AG04449 (cell line): ENCODE measurements at regions not wholly inside any gene's neighbourhood (a gene's known extent, or its start where the extent isn't known, plus 50 kb on each side); places are given as distances from the start of the nearest gene placed in this dataset.

Source experiments
- CTCF ChIA-PET: fragments of 350-600 bp; formaldehyde crosslinking; extraction: SDS; loops from one replicate; lab custom pipeline; 2021; ENCODE audit warnings: antibody characterized with exemption; lab: Yijun Ruan, JAX
- POLR2A ChIA-PET: fragments of 400-600, 350-600 bp; formaldehyde crosslinking; extraction: SDS; loops from one replicate; lab custom pipeline; 2020; ENCODE audit warnings: antibody characterized with exemption, inconsistent platforms; lab: Yijun Ruan, JAX
- DNase-seq: peaks from one replicate; pipeline ENCODE4 v3.0.0-alpha.2; 2010; ENCODE audit warnings: low read depth, low spot score
- H3K4me3 ChIP-seq: 2 replicates; pipeline ENCODE4 v1.5.1; 2011; ENCODE audit warnings: low read depth, mild to moderate bottlenecking, control low read depth, low read length
- TF ChIP-seq, protein P1 (sequence below): IDR thresholded peaks from one replicate; pipeline ENCODE4 v1.5.1; 2011; ENCODE audit warnings: mild to moderate bottlenecking, moderate library complexity, low read length, control low read depth, inconsistent platforms; ENCODE audit not compliant: insufficient read depth; ENCODE audit errors: missing control alignments

DNA sequence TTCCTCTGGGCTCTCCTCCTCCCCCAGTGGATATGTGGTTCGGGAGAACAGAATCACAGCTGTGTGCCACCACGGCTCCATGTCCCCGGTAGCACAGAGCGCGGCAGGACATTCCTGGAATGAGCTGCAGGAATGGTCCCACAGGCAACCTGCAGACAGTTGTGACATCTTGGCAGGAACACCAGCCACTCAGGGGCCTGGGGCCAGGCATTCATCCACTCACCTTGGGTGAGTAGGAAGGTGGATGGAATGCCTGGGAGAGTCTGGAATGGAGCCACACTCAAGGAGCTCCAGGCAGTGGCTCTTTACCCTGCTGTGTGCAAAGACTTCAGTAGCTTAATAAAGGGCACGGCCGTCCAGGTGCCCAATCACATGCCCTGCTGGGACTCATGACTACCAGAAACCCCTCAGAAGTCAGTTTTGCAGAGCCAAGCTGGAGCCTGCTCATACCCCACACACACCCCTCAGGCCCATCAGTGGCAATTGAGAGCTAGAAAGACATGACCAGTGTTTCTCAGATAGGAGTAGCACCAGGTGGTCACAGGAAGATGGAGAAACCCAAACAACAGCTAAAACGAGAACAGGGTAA, 117.3 kb upstream of the PRR20G start:
- H3K4me3 ChIP-seq = no peak overlapping the region
- no peak for DNase-seq
- POLR2A ChIA-PET = no interaction called here
- CTCF ChIA-PET = no interaction called here
- TF ChIP-seq, protein P1, sequence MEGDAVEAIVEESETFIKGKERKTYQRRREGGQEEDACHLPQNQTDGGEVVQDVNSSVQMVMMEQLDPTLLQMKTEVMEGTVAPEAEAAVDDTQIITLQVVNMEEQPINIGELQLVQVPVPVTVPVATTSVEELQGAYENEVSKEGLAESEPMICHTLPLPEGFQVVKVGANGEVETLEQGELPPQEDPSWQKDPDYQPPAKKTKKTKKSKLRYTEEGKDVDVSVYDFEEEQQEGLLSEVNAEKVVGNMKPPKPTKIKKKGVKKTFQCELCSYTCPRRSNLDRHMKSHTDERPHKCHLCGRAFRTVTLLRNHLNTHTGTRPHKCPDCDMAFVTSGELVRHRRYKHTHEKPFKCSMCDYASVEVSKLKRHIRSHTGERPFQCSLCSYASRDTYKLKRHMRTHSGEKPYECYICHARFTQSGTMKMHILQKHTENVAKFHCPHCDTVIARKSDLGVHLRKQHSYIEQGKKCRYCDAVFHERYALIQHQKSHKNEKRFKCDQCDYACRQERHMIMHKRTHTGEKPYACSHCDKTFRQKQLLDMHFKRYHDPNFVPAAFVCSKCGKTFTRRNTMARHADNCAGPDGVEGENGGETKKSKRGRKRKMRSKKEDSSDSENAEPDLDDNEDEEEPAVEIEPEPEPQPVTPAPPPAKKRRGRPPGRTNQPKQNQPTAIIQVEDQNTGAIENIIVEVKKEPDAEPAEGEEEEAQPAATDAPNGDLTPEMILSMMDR = no peak

DNA sequence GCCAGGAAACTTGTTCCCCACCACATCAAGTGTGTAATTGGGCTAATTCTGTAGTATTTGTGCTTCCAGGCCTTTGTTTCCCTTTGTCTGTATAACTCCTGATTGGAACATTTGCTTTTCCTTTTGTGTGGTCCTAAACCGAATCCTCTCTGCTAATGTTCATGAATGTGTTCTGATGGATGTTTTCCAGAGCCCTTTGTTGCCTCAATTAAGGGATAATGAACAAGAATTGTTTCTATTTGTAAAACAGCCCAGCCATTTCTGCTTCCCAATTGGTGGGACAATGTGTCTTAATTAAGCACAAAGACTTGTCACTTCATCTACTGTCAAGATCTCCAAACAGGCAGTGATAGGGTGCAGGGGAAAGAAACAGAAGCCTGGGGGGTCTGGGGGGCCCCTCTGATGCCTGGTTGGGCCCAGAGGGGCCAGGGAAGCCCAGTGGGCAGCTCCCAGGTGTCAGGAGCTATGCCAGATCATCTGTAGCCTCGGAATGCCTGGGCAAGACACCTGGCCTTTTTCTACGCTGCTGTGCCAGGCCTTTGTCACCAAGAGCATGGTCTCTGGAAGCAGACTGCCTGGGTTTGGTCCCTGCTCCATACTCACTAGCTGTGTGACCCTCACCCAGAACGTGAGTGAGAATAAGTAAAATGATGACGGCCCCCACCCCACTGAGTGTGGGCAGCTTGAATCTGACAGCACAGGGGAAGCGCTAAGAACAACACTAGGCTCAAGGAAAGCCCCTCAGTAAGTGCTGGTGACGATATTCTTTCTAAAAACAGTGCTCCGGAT, 116.6 kb upstream of the PRR20G start:
- H3K4me3 ChIP-seq = no peak overlapping the region
- DNase-seq = no peak
- CTCF ChIA-PET = no interaction called here
- POLR2A ChIA-PET = no interaction called here
- TF ChIP-seq, protein P1 = no peak

DNA sequence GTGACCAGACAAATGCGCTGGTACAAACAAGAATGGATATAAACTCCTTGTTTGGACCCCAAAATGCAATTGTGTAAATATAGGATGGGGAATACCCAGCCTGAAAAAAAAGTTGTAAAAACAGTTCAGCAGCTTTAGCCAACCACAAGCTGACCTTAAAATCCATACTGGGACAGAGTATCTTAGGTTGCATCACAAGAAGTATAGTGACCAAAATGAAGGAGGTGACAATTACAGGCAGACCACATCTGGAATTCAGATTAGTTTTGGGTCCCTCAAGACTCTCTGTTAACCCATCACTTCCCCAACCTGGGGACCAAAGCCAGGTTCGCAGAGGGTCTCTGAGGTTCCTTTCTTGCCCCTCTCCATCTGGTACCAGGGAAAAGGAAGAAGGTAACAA, 115.9 kb upstream of the PRR20G start:
- DNase-seq = no peak
- CTCF ChIA-PET = no interaction called here
- no peak overlapping the region for H3K4me3 ChIP-seq
- POLR2A ChIA-PET = no interaction called here
- TF ChIP-seq, protein P1 = no peak

DNA sequence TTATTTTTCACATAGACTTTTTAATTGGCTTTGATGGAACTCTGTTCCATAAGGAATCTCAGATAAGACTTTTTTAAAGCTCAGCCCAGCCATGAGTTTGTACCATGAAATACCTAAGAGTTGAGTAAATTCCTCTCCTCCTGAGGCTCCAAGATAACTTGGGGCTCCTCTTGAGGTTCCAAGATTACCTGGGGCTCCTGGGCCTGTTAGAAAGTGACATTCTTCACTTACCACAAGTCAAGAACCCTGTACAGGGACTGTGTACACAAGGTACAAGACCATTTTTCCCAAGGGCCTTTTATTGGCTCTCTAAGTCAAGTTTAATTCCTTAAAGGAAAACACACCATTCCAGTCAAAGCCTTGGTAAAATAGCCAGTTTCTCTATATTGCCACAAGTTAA, 111.3 kb upstream of the PRR20G start:
- POLR2A ChIA-PET = no interaction called here
- TF ChIP-seq, protein P1 = no peak
- no peak overlapping the region for H3K4me3 ChIP-seq
- CTCF ChIA-PET = interaction anchor here (0.9 kb wide), 1 partner anchor 646 kb away, joined by 3 read pairs; no protein-coding TSS in a partner anchor
- no peak for DNase-seq

DNA sequence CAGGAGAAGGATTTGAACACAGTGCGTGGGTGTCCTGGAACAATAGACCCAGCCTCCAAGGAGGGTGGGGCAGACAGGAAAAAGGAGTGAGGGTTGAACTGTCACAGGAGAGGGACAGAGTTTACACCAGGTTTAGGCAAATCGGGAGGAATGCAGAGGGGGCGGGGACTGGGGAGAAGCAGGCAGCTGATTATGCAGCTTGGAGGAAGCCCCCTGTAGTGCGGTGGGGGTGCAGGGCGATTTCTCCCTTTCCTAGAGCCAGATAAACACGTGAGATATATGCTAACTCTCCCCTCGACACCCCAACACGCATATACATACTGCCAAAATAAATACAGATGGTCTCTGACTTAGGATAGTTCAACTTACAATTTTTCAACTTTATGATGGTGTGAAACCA, 108.6 kb upstream of the PRR20G start:
- ChIA-PET CTCF (no interaction called here), POLR2A (no interaction called here)
- TF ChIP-seq, protein P1 = no peak
- no peak overlapping the region for H3K4me3 ChIP-seq
- DNase-seq = no peak

DNA sequence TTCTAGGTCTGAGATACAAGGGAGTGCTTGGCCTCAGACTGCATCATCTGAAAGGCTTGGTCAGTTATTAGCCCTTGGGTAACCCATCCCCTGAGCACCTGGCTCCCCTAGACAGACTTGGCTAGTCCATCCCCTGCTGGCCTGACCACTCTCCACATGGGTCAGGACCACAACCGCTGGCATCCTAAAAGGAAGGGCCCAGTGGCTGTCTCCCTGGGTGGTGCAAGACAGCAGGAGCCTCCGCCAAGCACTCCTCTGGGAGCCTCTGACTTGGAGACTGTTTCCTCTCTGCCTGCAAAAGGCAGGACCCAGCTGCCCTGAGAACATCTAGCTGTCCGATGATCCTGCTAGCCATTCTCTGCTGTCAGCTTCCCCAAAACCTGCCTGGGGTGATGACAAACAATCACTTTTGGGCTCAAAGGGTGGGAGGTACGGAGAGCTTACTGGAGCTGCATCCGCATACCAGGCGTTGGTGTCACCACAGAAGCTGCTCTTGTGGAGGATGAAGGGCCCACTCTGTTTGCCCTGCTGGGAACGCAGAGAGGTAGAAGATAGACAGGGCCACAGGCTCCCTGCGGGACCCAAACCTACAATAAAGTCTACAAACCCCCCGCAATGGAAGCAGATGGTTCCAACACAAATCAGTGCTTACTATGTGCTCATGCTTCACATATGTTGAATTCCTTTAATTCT, 108.0 kb upstream of the PRR20G start:
- H3K4me3 ChIP-seq = no peak overlapping the region
- TF ChIP-seq, protein P1 = no peak
- CTCF ChIA-PET = no interaction called here
- POLR2A ChIA-PET = no interaction called here
- no peak for DNase-seq
